ENCODE measurements at regions not wholly inside any gene's neighbourhood (a gene's known extent, or its start where the extent isn't known, plus 50 kb on each side); places are given as distances from the start of the nearest gene placed in this dataset.

- TF ChIP-seq CTCF (IDR thresholded peaks at IDR 0.05; ENCODE audit: insufficient read depth, low read length) (no peak), POLR2AphosphoS5 (IDR thresholded peaks at IDR 0.05; ENCODE audit: low read depth) (no peak), REST (IDR thresholded peaks at IDR 0.05; ENCODE audit: insufficient replicate concordance, low read depth) (no peak), GABPA (IDR thresholded peaks at IDR 0.05; ENCODE audit: low read depth) (no peak)
These were observed 79.3 kb downstream of the EOMES start for GRCh38 chr3:27642796-27643195.
